ENCODE measurements at regions not wholly inside any gene's neighbourhood (a gene's known extent, or its start where the extent isn't known, plus 50 kb on each side); places are given as distances from the start of the nearest gene placed in this dataset.

DNA sequence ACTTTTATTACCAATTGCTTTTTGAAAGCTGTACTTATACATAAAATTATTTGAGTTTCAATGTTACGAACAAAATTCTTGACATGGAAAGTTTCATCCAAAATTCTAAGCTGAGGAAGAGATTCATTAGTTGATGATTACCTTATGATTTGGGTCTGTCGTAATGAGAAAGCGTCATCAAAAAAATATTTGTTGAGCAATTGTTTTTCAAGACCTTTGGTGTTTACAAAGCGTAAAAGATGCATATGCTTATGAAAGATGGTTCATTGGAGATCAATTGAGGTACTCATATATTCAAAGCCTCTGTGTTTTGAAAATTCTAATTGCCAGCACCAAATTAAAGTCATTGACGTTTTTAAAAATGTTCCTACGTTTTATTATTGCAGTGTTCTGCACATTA is 110.5 kb upstream of the DOK5 start:
- no peaks in the 10 kb centered on the region for H3K27me3 Mint-ChIP-seq (ENCODE audit: insufficient read depth, low read depth, poor library complexity)
- peaks cover 41% of the 10 kb centered on the region for H3K4me1 Mint-ChIP-seq
- no peak overlapping the region for H3K4me3 ChIP-seq
- no peaks in the 10 kb centered on the region for H3F3A ChIP-seq (replicated peaks; ENCODE audit: low read depth)
- H3K36me3 ChIP-seq (ENCODE audit: insufficient read depth): no peaks in the 10 kb centered on the region
- H3K4me3 Mint-ChIP-seq: no peak overlapping the region
- no peaks in the 10 kb centered on the region for H4K20me1 ChIP-seq (replicated peaks; ENCODE audit: insufficient read depth)
- H3K27ac ChIP-seq (ENCODE audit: low read depth): no peak overlapping the region
- no peak overlapping the region for H3K4me2 ChIP-seq
- H3K27me3 ChIP-seq (ENCODE audit: insufficient read depth): no peaks in the 10 kb centered on the region
- H2AFZ ChIP-seq: no peak overlapping the region
- H3K4me1 ChIP-seq (ENCODE audit: insufficient read depth): peaks cover 47% of the 10 kb centered on the region
- TF ChIP-seq STAT1 (IDR thresholded peaks at IDR 0.05; ENCODE audit: unreplicated experiment) (no peak), ZNF331 (CRISPR knock-in tag; IDR thresholded peaks at IDR 0.05; ENCODE audit: low read depth) (no peak), EZH2phosphoT487 (IDR thresholded peaks at IDR 0.05; ENCODE audit: unreplicated experiment) (no peak), EZH2 (IDR thresholded peaks at IDR 0.05; ENCODE audit: low read depth, unreplicated experiment) (no peak), JUNB (IDR thresholded peaks at IDR 0.05; ENCODE audit: unreplicated experiment) (no peak), POLR2AphosphoS5 (IDR thresholded peaks at IDR 0.05; ENCODE audit: low read depth) (no peak), NANOG (IDR thresholded peaks at IDR 0.05; ENCODE audit: borderline replicate concordance) (no peak), CREB1 (CRISPR knock-in tag; IDR thresholded peaks at IDR 0.05; ENCODE audit: low read depth) (no peak), ZNF114 (CRISPR knock-in tag; IDR thresholded peaks at IDR 0.05) (no peak)
- TF ChIP-seq, protein P1, sequence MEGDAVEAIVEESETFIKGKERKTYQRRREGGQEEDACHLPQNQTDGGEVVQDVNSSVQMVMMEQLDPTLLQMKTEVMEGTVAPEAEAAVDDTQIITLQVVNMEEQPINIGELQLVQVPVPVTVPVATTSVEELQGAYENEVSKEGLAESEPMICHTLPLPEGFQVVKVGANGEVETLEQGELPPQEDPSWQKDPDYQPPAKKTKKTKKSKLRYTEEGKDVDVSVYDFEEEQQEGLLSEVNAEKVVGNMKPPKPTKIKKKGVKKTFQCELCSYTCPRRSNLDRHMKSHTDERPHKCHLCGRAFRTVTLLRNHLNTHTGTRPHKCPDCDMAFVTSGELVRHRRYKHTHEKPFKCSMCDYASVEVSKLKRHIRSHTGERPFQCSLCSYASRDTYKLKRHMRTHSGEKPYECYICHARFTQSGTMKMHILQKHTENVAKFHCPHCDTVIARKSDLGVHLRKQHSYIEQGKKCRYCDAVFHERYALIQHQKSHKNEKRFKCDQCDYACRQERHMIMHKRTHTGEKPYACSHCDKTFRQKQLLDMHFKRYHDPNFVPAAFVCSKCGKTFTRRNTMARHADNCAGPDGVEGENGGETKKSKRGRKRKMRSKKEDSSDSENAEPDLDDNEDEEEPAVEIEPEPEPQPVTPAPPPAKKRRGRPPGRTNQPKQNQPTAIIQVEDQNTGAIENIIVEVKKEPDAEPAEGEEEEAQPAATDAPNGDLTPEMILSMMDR (conservative IDR thresholded peaks at IDR 0.05; ENCODE audit: low read depth in 2 of 2): no peak
- TF ChIP-seq, protein P2, sequence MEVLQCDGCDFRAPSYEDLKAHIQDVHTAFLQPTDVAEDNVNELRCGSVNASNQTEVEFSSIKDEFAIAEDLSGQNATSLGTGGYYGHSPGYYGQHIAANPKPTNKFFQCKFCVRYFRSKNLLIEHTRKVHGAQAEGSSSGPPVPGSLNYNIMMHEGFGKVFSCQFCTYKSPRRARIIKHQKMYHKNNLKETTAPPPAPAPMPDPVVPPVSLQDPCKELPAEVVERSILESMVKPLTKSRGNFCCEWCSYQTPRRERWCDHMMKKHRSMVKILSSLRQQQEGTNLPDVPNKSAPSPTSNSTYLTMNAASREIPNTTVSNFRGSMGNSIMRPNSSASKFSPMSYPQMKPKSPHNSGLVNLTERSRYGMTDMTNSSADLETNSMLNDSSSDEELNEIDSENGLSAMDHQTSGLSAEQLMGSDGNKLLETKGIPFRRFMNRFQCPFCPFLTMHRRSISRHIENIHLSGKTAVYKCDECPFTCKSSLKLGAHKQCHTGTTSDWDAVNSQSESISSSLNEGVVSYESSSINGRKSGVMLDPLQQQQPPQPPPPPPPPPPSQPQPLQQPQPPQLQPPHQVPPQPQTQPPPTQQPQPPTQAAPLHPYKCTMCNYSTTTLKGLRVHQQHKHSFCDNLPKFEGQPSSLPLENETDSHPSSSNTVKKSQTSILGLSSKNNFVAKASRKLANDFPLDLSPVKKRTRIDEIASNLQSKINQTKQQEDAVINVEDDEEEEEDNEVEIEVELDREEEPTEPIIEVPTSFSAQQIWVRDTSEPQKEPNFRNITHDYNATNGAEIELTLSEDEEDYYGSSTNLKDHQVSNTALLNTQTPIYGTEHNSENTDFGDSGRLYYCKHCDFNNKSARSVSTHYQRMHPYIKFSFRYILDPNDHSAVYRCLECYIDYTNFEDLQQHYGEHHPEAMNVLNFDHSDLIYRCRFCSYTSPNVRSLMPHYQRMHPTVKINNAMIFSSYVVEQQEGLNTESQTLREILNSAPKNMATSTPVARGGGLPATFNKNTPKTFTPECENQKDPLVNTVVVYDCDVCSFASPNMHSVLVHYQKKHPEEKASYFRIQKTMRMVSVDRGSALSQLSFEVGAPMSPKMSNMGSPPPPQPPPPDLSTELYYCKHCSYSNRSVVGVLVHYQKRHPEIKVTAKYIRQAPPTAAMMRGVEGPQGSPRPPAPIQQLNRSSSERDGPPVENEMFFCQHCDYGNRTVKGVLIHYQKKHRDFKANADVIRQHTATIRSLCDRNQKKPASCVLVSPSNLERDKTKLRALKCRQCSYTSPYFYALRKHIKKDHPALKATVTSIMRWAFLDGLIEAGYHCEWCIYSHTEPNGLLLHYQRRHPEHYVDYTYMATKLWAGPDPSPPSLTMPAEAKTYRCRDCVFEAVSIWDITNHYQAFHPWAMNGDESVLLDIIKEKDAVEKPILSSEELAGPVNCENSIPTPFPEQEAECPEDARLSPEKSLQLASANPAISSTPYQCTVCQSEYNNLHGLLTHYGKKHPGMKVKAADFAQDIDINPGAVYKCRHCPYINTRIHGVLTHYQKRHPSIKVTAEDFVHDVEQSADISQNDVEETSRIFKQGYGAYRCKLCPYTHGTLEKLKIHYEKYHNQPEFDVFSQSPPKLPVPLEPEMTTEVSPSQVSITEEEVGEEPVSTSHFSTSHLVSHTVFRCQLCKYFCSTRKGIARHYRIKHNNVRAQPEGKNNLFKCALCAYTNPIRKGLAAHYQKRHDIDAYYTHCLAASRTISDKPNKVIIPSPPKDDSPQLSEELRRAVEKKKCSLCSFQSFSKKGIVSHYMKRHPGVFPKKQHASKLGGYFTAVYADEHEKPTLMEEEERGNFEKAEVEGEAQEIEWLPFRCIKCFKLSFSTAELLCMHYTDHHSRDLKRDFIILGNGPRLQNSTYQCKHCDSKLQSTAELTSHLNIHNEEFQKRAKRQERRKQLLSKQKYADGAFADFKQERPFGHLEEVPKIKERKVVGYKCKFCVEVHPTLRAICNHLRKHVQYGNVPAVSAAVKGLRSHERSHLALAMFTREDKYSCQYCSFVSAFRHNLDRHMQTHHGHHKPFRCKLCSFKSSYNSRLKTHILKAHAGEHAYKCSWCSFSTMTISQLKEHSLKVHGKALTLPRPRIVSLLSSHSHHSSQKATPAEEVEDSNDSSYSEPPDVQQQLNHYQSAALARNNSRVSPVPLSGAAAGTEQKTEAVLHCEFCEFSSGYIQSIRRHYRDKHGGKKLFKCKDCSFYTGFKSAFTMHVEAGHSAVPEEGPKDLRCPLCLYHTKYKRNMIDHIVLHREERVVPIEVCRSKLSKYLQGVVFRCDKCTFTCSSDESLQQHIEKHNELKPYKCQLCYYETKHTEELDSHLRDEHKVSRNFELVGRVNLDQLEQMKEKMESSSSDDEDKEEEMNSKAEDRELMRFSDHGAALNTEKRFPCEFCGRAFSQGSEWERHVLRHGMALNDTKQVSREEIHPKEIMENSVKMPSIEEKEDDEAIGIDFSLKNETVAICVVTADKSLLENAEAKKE (CRISPR knock-in tag; IDR thresholded peaks at IDR 0.05): no peak
- TF ChIP-seq, protein P3, sequence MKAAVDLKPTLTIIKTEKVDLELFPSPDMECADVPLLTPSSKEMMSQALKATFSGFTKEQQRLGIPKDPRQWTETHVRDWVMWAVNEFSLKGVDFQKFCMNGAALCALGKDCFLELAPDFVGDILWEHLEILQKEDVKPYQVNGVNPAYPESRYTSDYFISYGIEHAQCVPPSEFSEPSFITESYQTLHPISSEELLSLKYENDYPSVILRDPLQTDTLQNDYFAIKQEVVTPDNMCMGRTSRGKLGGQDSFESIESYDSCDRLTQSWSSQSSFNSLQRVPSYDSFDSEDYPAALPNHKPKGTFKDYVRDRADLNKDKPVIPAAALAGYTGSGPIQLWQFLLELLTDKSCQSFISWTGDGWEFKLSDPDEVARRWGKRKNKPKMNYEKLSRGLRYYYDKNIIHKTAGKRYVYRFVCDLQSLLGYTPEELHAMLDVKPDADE (IDR thresholded peaks at IDR 0.05): no peak
- TF ChIP-seq, protein P4, sequence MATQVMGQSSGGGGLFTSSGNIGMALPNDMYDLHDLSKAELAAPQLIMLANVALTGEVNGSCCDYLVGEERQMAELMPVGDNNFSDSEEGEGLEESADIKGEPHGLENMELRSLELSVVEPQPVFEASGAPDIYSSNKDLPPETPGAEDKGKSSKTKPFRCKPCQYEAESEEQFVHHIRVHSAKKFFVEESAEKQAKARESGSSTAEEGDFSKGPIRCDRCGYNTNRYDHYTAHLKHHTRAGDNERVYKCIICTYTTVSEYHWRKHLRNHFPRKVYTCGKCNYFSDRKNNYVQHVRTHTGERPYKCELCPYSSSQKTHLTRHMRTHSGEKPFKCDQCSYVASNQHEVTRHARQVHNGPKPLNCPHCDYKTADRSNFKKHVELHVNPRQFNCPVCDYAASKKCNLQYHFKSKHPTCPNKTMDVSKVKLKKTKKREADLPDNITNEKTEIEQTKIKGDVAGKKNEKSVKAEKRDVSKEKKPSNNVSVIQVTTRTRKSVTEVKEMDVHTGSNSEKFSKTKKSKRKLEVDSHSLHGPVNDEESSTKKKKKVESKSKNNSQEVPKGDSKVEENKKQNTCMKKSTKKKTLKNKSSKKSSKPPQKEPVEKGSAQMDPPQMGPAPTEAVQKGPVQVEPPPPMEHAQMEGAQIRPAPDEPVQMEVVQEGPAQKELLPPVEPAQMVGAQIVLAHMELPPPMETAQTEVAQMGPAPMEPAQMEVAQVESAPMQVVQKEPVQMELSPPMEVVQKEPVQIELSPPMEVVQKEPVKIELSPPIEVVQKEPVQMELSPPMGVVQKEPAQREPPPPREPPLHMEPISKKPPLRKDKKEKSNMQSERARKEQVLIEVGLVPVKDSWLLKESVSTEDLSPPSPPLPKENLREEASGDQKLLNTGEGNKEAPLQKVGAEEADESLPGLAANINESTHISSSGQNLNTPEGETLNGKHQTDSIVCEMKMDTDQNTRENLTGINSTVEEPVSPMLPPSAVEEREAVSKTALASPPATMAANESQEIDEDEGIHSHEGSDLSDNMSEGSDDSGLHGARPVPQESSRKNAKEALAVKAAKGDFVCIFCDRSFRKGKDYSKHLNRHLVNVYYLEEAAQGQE (IDR thresholded peaks at IDR 0.05; ENCODE audit: unreplicated experiment): no peak
- no peaks in the 10 kb centered on the region; the same call in 1 of the 2 replicates for H3K9me2 ChIP-seq (ENCODE audit: insufficient read depth)
- no peaks in the 10 kb centered on the region for H3K79me2 ChIP-seq (replicated peaks; ENCODE audit: insufficient read depth)
- peaks cover 7% of the 10 kb centered on the region; the same call in 2 of the 3 replicates for H3K36me3 Mint-ChIP-seq (ENCODE audit: low read depth)
- H3K27ac Mint-ChIP-seq: no peak overlapping the region
- no peaks in the 10 kb centered on the region for H3K9me3 Mint-ChIP-seq
- no peak for DNase-seq (ENCODE audit: low spot score)
- no peak for ATAC-seq

All from GM23338 (cell line).